GM12891 (cell line): ENCODE measurements at regions not wholly inside any gene's neighbourhood (a gene's known extent, or its start where the extent isn't known, plus 50 kb on each side); places are given as distances from the start of the nearest gene placed in this dataset.

Experiments used
- POLR2A ChIP-seq: IDR thresholded peaks from 2 replicates; pipeline ENCODE4 v1.6.1; 2011; ENCODE audit warnings: low read depth, low read length, control low read depth
- TAF1 ChIP-seq: IDR thresholded peaks from 2 replicates; pipeline ENCODE4 v1.6.1; 2011; ENCODE audit warnings: low read depth, low read length, control low read depth

GRCh38 chr5:51002368-51002767 is 335.9 kb downstream of the PARP8 start:
- no peak for TF ChIP-seq POLR2A
- no peak for TF ChIP-seq TAF1
